ENCODE measurements at regions not wholly inside any gene's neighbourhood (a gene's known extent, or its start where the extent isn't known, plus 50 kb on each side); places are given as distances from the start of the nearest gene placed in this dataset.

DNA sequence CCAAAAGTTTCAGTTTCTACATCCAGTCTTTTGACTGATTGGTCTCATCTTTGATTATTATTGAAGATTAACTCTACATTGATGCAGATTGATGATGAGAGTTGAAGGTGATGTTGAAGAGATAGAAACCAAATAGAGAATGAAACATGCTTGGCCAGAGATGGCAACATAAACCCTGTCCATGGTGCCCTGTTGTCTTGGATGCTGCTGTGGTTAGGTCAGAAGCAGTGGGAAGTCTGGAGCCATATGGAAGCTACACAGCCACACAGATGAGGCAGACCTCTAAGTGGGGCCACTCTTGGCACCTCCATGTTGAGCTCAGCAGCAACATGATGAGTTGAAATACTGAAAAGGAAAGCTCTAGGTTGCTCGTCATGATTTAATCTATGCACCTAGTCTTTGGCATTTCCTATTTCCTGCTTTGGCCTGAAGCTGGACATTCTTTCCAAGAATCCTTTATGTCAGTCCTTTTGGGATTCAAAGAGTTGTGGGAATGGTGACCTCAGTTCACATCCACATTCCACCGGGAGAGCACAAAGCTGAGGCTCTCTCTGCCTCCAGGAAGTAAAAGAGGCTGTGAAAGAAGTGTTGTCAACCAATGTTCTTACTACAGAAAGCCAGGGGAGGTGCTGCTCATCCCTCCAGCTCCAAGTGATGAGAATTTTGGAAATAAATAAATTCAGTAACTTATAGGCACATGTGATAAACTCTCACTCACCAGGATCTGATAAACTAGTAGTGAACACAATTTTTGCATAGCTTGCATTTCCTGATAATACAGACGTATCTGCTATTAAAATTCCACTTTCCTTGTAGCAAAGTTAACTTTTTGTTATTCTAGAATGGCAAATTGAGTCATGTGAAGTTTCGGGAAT is 127.7 kb upstream of the MAF start:
- TF ChIP-seq, protein P1, sequence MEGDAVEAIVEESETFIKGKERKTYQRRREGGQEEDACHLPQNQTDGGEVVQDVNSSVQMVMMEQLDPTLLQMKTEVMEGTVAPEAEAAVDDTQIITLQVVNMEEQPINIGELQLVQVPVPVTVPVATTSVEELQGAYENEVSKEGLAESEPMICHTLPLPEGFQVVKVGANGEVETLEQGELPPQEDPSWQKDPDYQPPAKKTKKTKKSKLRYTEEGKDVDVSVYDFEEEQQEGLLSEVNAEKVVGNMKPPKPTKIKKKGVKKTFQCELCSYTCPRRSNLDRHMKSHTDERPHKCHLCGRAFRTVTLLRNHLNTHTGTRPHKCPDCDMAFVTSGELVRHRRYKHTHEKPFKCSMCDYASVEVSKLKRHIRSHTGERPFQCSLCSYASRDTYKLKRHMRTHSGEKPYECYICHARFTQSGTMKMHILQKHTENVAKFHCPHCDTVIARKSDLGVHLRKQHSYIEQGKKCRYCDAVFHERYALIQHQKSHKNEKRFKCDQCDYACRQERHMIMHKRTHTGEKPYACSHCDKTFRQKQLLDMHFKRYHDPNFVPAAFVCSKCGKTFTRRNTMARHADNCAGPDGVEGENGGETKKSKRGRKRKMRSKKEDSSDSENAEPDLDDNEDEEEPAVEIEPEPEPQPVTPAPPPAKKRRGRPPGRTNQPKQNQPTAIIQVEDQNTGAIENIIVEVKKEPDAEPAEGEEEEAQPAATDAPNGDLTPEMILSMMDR (conservative IDR thresholded peaks at IDR 0.05; ENCODE audit: low read depth, low read length): no peak
- TF ChIP-seq EZH2phosphoT487 (IDR thresholded peaks at IDR 0.05; ENCODE audit: borderline replicate concordance, low read length): no peak
- TF ChIP-seq EZH2 (IDR thresholded peaks at IDR 0.05; ENCODE audit: low read length, unreplicated experiment): no peak

Measured in PC-3 (cell line).